ENCODE measurements at regions not wholly inside any gene's neighbourhood (a gene's known extent, or its start where the extent isn't known, plus 50 kb on each side); places are given as distances from the start of the nearest gene placed in this dataset.

GRCh38 chr15:81511138-81511537 lies 137.1 kb upstream of the TMC3 start:
- no peak for DNase-seq

DNA sequence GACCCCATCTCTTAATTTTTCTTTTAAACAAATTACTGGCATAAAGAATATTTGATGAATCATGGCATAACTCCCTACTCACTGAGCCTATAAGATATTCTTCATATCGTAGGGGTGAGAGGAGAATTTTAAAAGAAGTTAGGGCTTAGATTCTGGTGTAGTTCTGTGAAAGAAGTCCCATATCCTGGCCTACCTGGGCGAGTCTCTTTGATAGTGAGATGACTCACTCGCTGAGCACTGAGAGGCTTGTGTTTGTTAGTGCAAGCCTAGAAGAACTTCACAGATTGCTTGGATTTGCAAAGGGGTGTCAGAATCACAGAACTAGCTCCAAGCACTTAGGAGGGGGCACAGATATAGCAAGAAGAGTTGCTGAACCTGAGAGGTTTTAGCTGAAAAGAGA lies 133.8 kb upstream of the TMC3 start:
- DNase-seq, result no peak

- no peak for DNase-seq
Measured at GRCh38 chr15:81506936-81507335, 132.9 kb upstream of the TMC3 start.

DNA sequence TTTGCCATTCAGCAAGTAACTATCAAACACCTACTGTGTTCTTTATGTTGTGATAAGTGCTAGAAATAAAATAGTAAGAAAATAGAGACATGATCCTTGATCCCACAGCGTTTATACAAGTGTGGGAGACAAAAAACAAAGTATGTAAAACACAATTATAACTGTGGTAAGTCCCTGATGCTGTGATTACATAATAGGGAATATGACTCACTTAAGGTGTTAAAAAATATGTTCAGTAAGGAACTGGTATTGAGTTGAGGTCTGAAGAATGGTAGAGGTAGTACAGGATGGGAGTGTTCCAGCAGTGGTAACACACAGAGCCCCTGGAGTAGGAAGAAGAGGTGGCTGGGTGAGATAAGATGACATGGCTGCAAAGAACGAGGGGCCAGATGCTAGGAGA lies 132.1 kb upstream of the TMC3 start:
- DNase-seq, result no peak

DNA sequence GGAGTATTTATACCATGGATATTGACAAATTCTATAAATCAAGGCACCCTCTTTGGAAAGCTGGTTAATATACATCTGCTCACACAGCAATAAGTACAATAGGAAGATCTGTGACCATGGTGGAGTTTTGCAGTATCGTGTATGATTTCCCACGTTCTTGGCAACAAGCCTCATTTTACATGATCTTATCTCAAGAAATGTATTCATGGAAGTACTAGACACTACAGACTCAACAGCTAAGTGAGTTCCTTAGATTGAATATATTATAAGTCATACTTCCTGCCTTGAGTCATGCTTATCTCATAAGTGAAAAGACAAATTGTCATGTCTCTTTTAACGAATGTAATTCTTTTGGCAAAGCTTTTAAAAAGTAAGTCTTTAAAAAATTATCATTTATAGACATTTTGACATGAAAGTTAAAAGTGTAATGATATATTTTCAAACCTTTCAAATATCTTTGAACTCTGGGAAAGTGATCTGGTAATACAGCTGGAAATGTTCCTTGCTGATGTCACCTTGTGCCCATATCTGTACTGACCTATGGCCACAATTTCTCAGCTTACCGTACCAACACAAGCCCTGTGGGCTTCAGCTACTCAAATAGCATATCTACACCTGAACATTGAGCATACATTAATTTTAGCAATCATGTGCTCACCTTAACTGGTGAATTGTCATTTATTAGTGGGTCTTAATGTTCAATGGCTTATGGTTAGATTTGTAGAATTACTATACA lies 130.3 kb upstream of the TMC3 start:
- no peak for DNase-seq

- DNase-seq, result no peak
Measured at GRCh38 chr15:81502439-81502838, 128.4 kb upstream of the TMC3 start.

DNA sequence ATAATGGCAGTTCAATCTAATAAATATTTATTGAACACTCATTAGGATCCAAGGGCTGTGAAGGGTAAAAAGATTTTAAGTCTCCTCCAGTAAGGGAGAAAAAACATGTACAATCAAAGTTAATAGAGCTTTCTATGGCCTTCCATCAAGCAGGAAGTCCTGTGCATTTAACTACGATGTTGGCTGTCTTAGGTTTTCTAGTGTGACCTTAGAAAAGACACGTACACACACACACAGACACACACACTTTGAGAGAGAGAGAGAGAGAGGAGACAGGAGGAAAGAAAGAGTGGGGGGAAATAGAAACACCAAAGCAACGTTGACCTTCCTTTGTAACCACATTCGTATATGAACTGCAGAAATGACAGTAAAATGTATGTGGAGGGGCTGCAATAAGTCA lies 126.1 kb upstream of the TMC3 start:
- no peak for DNase-seq

DNA sequence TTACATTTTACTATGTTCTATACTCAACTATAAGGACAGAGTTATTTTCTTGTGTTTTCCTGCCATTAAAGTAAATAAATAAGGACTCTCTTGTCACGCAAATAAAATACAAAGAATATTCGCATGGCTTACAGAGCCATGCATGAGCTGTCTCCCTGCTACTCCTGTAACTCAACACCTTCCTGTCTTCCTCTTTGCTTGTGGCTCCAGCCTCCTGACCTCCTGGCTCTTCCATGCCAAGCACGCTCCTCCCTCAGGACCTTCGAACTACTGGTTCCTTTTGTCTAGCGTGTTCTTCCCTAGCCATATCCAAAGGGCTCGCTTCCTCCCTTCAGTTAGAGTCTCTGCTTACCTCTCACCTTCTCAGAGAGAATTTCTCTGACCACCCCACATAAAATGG lies 124.3 kb upstream of the TMC3 start:
- no peak for DNase-seq

- DNase-seq, result no peak
Measured at GRCh38 chr15:81497238-81497637, 123.2 kb upstream of the TMC3 start.

DNA sequence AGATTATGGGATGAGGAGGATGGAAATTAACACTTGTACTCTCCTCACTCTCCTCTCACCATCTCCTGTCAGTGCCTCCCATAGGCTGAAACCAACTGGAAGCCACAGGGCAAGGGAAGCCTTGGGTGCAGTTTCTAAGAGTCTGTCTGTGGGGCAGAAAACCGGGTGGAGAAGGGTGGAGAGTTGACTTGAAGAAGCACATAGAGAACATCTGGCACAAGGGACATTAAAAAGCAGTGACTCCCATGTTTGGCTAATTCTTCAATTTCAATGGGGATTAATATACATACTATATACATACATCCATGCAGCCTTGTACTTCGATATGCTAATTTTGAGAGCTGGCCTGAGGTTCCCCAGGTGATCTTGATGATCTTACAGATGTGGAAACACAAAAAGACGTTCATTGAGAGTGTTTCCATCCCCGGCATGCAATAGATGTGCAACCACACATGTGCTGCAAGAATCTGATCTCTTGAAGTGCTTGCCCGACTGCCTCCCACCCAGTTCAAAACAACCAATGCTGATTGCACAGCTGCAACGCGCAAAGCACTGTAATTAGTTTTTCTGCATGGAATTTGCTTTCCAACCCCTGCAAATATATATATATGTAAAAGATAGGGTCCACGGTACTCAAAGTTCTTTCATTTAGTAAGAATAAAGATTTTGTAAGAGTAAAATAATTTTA lies 121.9 kb upstream of the TMC3 start:
- no peak for DNase-seq

DNA sequence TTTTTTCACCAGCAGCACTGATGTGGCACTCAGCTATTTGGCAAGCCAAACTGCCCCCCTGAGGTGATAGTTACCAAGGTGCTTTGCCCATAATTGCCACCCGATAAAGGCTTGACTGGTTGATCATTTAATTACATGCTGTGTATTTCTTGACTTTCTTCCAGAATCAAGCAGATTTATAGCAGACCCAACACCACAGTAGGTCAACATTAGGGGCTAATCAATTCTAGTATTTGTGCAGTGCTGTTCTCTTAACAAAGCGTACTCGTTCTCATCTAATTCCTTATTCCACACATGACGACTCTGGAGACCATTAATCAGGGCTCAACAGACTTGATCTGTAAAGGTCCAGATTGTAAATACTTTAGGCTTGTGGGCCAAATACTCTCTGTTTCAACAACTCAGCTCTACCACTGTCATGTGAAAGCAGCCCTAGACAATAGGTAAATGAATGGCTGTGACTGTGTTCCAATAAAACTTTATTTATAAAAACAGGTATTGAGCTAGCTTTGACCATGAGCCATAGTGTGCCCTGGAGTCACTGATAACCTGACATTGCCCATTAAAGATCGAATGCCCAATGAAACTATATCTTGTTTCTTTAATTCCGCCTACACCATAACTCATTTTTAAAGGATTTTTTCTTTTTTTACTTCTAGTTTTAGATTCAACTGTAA lies 119.1 kb upstream of the TMC3 start:
- no peak for DNase-seq

DNA sequence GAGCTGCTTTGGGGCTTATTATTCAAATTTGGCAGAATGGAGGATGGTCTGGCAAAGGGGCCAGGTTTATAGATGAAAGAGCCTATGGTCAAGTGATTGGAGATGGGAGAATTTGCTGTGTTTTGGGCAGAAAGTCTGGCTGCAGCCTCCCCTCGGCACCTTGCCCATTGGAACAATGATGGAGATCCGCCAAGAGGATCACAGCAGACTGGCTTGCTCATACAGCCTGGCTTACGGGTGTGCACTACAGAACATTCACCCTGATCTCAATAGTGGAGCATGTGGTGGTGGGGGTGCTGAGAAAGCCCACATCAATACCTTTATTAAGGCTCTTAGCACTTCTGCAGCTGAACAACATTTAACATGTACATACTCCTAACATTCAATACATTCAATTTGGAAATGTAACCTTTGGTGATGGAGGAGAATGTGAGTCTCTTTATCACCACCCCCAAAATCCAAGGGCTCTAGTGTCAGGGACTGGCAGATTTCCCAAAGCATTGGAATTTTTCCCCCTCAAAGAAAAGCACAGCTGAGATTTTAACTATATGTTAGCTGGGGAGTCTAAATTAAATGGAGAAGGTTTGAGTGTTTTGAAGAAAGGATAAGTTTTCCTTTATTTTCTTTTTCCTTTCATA lies 118.4 kb upstream of the TMC3 start:
- DNase-seq, result peak; percentile 65

- DNase-seq, result no peak
Measured at GRCh38 chr15:81491414-81492096, 117.5 kb upstream of the TMC3 start.

- DNase-seq, result no peak
Measured at GRCh38 chr15:81485806-81486205, 111.8 kb upstream of the TMC3 start.

DNA sequence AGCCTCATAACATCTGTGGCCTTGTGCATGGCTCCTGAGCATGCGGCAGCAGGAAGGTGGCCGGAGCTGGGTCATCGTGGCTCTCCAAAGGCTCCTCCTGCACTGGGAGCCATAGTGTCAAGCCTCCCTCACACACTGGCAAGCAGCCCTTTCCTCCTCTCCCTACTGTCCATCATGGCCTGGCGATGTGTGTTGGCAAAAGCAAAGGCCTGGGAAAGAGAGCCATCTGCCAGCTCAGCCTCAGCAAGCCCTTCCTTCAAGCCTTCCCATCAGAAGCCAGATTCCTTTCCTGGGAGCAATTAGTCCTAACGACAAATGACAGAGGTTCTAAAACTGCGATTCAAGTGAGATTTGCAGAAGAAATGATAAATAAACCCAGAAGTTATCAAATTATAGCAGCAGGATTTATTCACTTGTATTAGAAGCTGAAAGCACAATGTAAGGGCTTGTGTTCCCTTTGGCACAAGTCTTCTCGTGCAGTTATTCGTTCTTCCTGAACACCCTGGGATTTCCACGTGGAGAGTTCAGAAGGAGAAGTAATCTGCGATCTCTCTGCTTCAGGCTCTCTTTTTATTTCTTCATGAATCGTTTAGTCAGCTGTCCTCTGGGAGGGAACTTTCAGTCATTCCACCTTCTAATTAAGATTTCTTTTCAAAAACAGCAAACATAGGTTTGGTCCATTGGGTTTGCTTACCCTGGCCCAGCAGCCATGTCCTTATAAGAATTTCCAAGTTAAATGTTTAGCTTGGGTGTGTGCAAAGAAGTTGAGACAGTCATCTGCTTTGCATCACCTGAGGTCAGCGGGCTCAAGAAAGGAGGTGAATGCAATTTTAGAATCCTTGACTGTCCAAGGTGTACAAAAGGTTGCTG lies 110.3 kb upstream of the TMC3 start:
- DNase-seq, result no peak

DNA sequence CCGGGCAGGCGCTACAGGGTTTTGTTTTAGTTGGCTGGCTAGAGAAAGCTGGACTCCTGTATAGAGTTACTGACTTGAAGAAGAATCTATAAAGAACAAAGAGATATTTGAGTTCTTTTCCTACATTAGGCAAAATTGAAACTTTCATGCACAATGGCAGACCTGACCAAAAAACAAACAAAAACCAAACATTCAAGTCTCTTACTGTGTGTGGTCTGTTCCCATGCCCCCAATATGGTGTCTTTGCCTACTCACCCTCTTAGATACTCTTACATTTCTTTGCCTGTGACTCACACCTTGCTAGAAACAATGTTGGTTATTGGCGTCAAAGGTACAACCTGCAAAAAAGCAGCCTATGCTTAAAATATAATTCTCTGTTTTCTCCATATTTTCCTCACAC lies 109.5 kb upstream of the TMC3 start:
- no peak for DNase-seq

- DNase-seq, result no peak
Measured at GRCh38 chr15:81481346-81481745, 107.3 kb upstream of the TMC3 start.

DNA sequence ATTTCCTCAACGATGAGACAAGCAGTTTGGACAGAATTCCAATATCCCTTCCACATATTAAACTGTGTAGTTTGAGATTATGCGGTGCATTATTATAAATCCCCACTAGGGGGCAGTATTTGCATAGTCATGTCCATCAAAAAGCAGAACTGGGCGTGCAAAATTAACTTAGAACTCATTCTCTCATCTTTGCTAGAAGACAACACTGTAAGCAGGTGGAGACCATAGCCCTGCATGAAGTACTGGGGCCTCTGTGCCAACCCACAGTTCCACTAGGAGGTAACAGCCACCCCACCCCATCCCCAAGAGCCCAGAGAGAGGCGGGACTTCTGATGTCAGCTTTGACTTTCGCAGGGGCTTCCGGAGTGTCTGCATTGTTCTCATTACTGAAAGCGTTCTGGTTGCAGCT lies 106.6 kb upstream of the TMC3 start:
- DNase-seq, result peak; percentile 89

DNA sequence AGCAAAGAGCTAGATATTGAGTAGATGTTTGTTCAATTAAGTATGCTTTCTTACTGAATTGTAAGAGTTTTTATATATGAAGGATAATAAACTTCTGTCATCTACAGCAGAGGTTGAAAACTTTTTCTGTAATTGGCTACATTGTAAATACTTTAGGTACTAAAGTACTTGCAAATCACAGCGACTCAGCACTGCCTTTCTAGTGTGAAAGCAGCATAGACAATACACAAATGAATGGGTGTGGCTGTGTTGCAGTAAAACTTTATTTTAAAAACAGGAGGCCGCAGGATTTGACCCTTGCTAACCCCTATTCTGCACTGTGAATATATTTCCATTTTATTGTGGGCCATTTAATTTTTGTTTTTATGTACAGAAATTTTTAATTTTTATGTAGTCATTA lies 104.3 kb upstream of the TMC3 start:
- no peak for DNase-seq

- no peak for DNase-seq
Measured at GRCh38 chr15:81475926-81476325, 101.9 kb upstream of the TMC3 start.

- no peak for DNase-seq
Measured at GRCh38 chr15:81475471-81475870, 101.5 kb upstream of the TMC3 start.

GRCh38 chr15:81473946-81474345 lies 99.9 kb upstream of the TMC3 start:
- no peak for DNase-seq
